H1 (cell line): ENCODE measurements at regions not wholly inside any gene's neighbourhood (a gene's known extent, or its start where the extent isn't known, plus 50 kb on each side); places are given as distances from the start of the nearest gene placed in this dataset.
"Not testable (repeated sequence)": the region's sequence is repeated elsewhere in the genome, so short reads cannot be mapped to it uniquely, and the experiment has no call there.

ENCODE experiments used
- JUND ChIP-seq: IDR thresholded peaks from 2 replicates; pipeline ENCODE4 v1.6.1; 2011; ENCODE audit warnings: mild to moderate bottlenecking, improper control_type of control experiment, low read length
- POLR2A ChIP-seq, 2 experiments: IDR thresholded peaks; 1 replicate in 1 of 2; 2 replicates in 1 of 2; pipeline ENCODE4 v1.6.1; 2011; ENCODE audit warnings: low read depth in 2 of 2, low read length in 2 of 2, mild to moderate bottlenecking in 2 of 2; ENCODE audit errors: control extremely low read depth in 1 of 2
- POLR2AphosphoS5 ChIP-seq: IDR thresholded peaks from 2 replicates; pipeline ENCODE4 v1.6.1; 2011; ENCODE audit warnings: low read depth, low read length
- TAF1 ChIP-seq: IDR thresholded peaks from 2 replicates; pipeline ENCODE4 v1.6.1; 2011; ENCODE audit warnings: mild to moderate bottlenecking, low read depth, low read length
- TF ChIP-seq, protein P1 (sequence below): IDR thresholded peaks from 2 replicates; pipeline ENCODE4 v1.6.1; 2011; ENCODE audit warnings: low read length, improper control_type of control experiment

GRCh38 chr2:199533873-199534272 lies 76.1 kb upstream of the SATB2 start:
- not testable (repeated sequence) for TF ChIP-seq POLR2A (IDR thresholded peaks at IDR 0.05; ENCODE audit: control extremely low read depth in 1 of 2, low read depth in 2 of 2, low read length in 2 of 2); POLR2AphosphoS5; TAF1; JUND
- TF ChIP-seq, protein P1, sequence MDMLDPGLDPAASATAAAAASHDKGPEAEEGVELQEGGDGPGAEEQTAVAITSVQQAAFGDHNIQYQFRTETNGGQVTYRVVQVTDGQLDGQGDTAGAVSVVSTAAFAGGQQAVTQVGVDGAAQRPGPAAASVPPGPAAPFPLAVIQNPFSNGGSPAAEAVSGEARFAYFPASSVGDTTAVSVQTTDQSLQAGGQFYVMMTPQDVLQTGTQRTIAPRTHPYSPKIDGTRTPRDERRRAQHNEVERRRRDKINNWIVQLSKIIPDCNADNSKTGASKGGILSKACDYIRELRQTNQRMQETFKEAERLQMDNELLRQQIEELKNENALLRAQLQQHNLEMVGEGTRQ: not testable (repeated sequence)
